H1 (cell line): ENCODE measurements at regions not wholly inside any gene's neighbourhood (a gene's known extent, or its start where the extent isn't known, plus 50 kb on each side); places are given as distances from the start of the nearest gene placed in this dataset.
A peak's percentile ranks its signal among the peaks of the same experiment; 100 is the strongest.

Experiments used
- CTCF ChIA-PET: fragments of 300-600 bp; sonication (Branson Sonifier 250); formaldehyde crosslinking; loops from one replicate; lab custom pipeline; 2021; ENCODE audit not compliant: partially characterized antibody; lab: Charles Lee
- POLR2A ChIA-PET: fragments of 300-600 bp; sonication (Branson Sonifier 250); formaldehyde crosslinking; loops from one replicate; lab custom pipeline; 2021; ENCODE audit warnings: inconsistent platforms; ENCODE audit not compliant: partially characterized antibody; lab: Charles Lee
- DNase-seq, 2 experiments: peaks; one replicate each; pipeline versions ENCODE4 v3.0.0 to v3.0.0-alpha.2; 2010 to 2022; ENCODE audit warnings: low spot score in 2 of 2, low read depth in 1 of 2, mixed read lengths in 1 of 2
- FAIRE-seq: peaks from 2 replicates; lab custom pipeline; 2011; peaks lifted over from hg19 to GRCh38; lab: Jason Lieb, UNC
- H2AFZ ChIP-seq: 2 replicates; pipeline ENCODE4 v1.8.1; 2012; ENCODE audit warnings: low read length, inconsistent platforms
- H2AK5ac ChIP-seq: 2 replicates; pipeline ENCODE4 v1.6.1; 2013; ENCODE audit warnings: low read depth, low read length
- H2BK120ac ChIP-seq: replicated peaks from 2 replicates; pipeline ENCODE3; 2013; ENCODE audit warnings: low read depth, low read length, inconsistent platforms
- H2BK12ac ChIP-seq: 2 replicates; pipeline ENCODE4 v1.6.1; 2013; ENCODE audit warnings: low read depth, low read length
- H2BK15ac ChIP-seq: 2 replicates; pipeline ENCODE4 v1.6.1; 2013; ENCODE audit warnings: low read length
- H2BK20ac ChIP-seq: 2 replicates; pipeline ENCODE4 v1.6.1; 2013; ENCODE audit warnings: low read length
- H2BK5ac ChIP-seq: 2 replicates; pipeline ENCODE4 v1.6.1; 2013; ENCODE audit warnings: low read depth, low read length
- H3K14ac ChIP-seq: 2 replicates; pipeline ENCODE4 v1.6.1; 2013; ENCODE audit warnings: inconsistent platforms; ENCODE audit not compliant: insufficient read length
- H3K18ac ChIP-seq: 2 replicates; pipeline ENCODE4 v1.6.1; 2013; ENCODE audit warnings: low read length; ENCODE audit errors: extremely low read depth
- H3K23ac ChIP-seq: 2 replicates; pipeline ENCODE4 v1.6.1; 2013; ENCODE audit warnings: inconsistent platforms; ENCODE audit not compliant: insufficient read length
- H3K23me2 ChIP-seq: 2 replicates; pipeline ENCODE4 v1.6.1; 2013; ENCODE audit warnings: low read depth, low read length
- H3K27ac ChIP-seq: 2 replicates; pipeline ENCODE4 v1.6.1; 2011; ENCODE audit warnings: low read depth, low read length, inconsistent platforms
- H3K27me3 ChIP-seq, 4 experiments: replicated peaks in 1 of 4; 1 replicate in 1 of 4; 2 replicates in 3 of 4; pipeline versions ENCODE4 v1.6.1 to v1.8.1; 2011 to 2013; ENCODE audit warnings: low read length in 3 of 4, mild to moderate bottlenecking in 3 of 4, inconsistent platforms in 2 of 4, mixed read lengths in 2 of 4, moderate library complexity in 1 of 4; ENCODE audit not compliant: control insufficient read depth in 3 of 4, insufficient read depth in 3 of 4; ENCODE audit errors: extremely low read depth in 1 of 4
- H3K36me3 ChIP-seq, 4 experiments: 2 replicates each; pipeline versions ENCODE4 v1.6.1 to v1.8.1; 2011 to 2013; ENCODE audit warnings: mild to moderate bottlenecking in 4 of 4, low read length in 3 of 4, moderate library complexity in 2 of 4, control low read depth in 1 of 4, inconsistent platforms in 1 of 4; ENCODE audit not compliant: insufficient read depth in 4 of 4, control insufficient read depth in 2 of 4
- H3K4ac ChIP-seq: replicated peaks from 2 replicates; pipeline ENCODE3; 2013; ENCODE audit warnings: low read length, low read depth, mixed read lengths, inconsistent platforms; ENCODE audit not compliant: insufficient read length
- H3K4me1 ChIP-seq, 4 experiments: replicated peaks in 1 of 4; 1 replicate in 1 of 4; 2 replicates in 3 of 4; pipeline versions ENCODE4 v1.6.1 to v1.8.1; 2011 to 2013; ENCODE audit warnings: low read length in 3 of 4, inconsistent platforms in 2 of 4, mixed read lengths in 1 of 4; ENCODE audit not compliant: insufficient read depth in 4 of 4, control insufficient read depth in 3 of 4
- H3K4me2 ChIP-seq, 2 experiments: 2 replicates each; pipeline versions ENCODE4 v1.6.1 to v1.8.1; 2011 to 2013; ENCODE audit warnings: low read depth in 2 of 2, low read length in 2 of 2, control low read depth in 1 of 2, inconsistent platforms in 1 of 2, mild to moderate bottlenecking in 1 of 2; ENCODE audit not compliant: insufficient read depth in 1 of 2
- H3K4me3 ChIP-seq, 4 experiments: fragments of 200-600, 300-600 bp in 1 of 4; sonication (generic), shearing (Covaris generic), sonication (Bioruptor Twin) in 1 of 4; 2 replicates each; pipeline versions ENCODE4 v1.5.1 to v1.8.1; 2011 to 2016; ENCODE audit warnings: low read length in 4 of 4, low read depth in 3 of 4, control low read depth in 2 of 4, inconsistent platforms in 2 of 4, mild to moderate bottlenecking in 2 of 4, mixed read lengths in 1 of 4, moderate library complexity in 1 of 4; ENCODE audit not compliant: insufficient read depth in 2 of 4; ENCODE audit errors: extremely low read depth in 1 of 4
- H3K56ac ChIP-seq: replicated peaks from 2 replicates; pipeline ENCODE3; 2013; ENCODE audit warnings: low read depth, mild to moderate bottlenecking, mixed read lengths, low read length, inconsistent platforms; ENCODE audit not compliant: insufficient read length
- H3K79me1 ChIP-seq: 2 replicates; pipeline ENCODE4 v1.6.1; 2013; ENCODE audit warnings: low read depth, low read length, control low read depth
- H3K79me2 ChIP-seq, 2 experiments: 2 replicates each; pipeline versions ENCODE4 v1.6.1 to v1.8.1; 2012 to 2013; ENCODE audit warnings: low read length in 2 of 2, mild to moderate bottlenecking in 2 of 2, inconsistent platforms in 1 of 2; ENCODE audit not compliant: insufficient read depth in 2 of 2, control insufficient read depth in 1 of 2
- H3K9ac ChIP-seq, 4 experiments: replicated peaks in 1 of 4; 1 replicate in 1 of 4; 2 replicates in 3 of 4; pipeline versions ENCODE4 v1.6.1 to v1.8.1; 2011 to 2013; ENCODE audit warnings: low read depth in 3 of 4, low read length in 3 of 4, control low read depth in 2 of 4, mild to moderate bottlenecking in 2 of 4, moderate library complexity in 2 of 4, inconsistent platforms in 1 of 4; ENCODE audit errors: extremely low read depth in 1 of 4
- H3K9me3 ChIP-seq, 2 experiments: 2 replicates each; pipeline versions ENCODE4 v1.6.1 to v1.8.1; 2012 to 2013; ENCODE audit warnings: mild to moderate bottlenecking in 2 of 2, moderate library complexity in 2 of 2, control low read depth in 1 of 2, inconsistent platforms in 1 of 2, low read depth in 1 of 2, low read length in 1 of 2, mixed read lengths in 1 of 2; ENCODE audit not compliant: insufficient read depth in 2 of 2
- H4K20me1 ChIP-seq, 2 experiments: replicated peaks in 1 of 2; 2 replicates each; pipeline versions ENCODE3 to v1.8.1; 2011 to 2013; ENCODE audit warnings: inconsistent platforms in 2 of 2, low read length in 2 of 2, mild to moderate bottlenecking in 1 of 2; ENCODE audit not compliant: insufficient read depth in 2 of 2, control insufficient read depth in 1 of 2
- H4K5ac ChIP-seq: 2 replicates; pipeline ENCODE4 v1.6.1; 2013; ENCODE audit warnings: low read length, low read depth, mixed read lengths, inconsistent platforms; ENCODE audit not compliant: insufficient read length
- H4K8ac ChIP-seq: 2 replicates; pipeline ENCODE4 v1.8.0; 2013; ENCODE audit warnings: mild to moderate bottlenecking, moderate library complexity, low read length, inconsistent platforms; ENCODE audit not compliant: insufficient read depth; ENCODE audit errors: extremely low read depth
- H4K91ac ChIP-seq: replicated peaks from 2 replicates; pipeline ENCODE3; 2013; ENCODE audit warnings: low read length, mixed read lengths, inconsistent platforms; ENCODE audit not compliant: insufficient read length
- BACH1 ChIP-seq: IDR thresholded peaks from 2 replicates; pipeline ENCODE4 v1.6.1; 2012; ENCODE audit warnings: low read length, improper control_type of control experiment
- BCL11A ChIP-seq, 2 experiments: IDR thresholded peaks; one replicate each; pipeline ENCODE4 v1.6.1; 2011; ENCODE audit warnings: low read depth in 2 of 2, low read length in 2 of 2, mild to moderate bottlenecking in 2 of 2
- CHD2 ChIP-seq: IDR thresholded peaks from 2 replicates; pipeline ENCODE4 v1.6.1; 2012; ENCODE audit warnings: low read length, improper control_type of control experiment
- CREB1 ChIP-seq: IDR thresholded peaks from 2 replicates; pipeline ENCODE4 v1.6.1; 2012; ENCODE audit warnings: inconsistent platforms
- E2F6 ChIP-seq: IDR thresholded peaks from 2 replicates; pipeline ENCODE4 v1.6.1; 2012; ENCODE audit warnings: inconsistent platforms
- EZH2 ChIP-seq: fragments of 200-600 bp; sonication (generic); IDR thresholded peaks from 2 replicates; pipeline ENCODE4 v1.7.1; 2012; ENCODE audit warnings: low read depth, mild to moderate bottlenecking, moderate library complexity, low read length, inconsistent platforms; ENCODE audit not compliant: severe bottlenecking
- KDM5A ChIP-seq: fragments of 200-600 bp; IDR thresholded peaks from 2 replicates; pipeline ENCODE4 v1.7.1; 2012; ENCODE audit warnings: mild to moderate bottlenecking, low read length, inconsistent platforms, mixed read lengths
- POLR2AphosphoS5 ChIP-seq: IDR thresholded peaks from 2 replicates; pipeline ENCODE4 v1.6.1; 2011; ENCODE audit warnings: low read depth, low read length
- RBBP5 ChIP-seq: IDR thresholded peaks from 2 replicates; pipeline ENCODE4 v1.7.1; 2012; ENCODE audit warnings: low read depth, mild to moderate bottlenecking, inconsistent platforms, low read length, moderate library complexity, borderline replicate concordance
- RNF2 ChIP-seq: fragments of 200-900, 300-1000 bp; sonication (generic); IDR thresholded peaks from 2 replicates; pipeline ENCODE4 v1.7.1; 2016; ENCODE audit warnings: borderline replicate concordance, low read depth, mild to moderate bottlenecking, antibody characterized with exemption, low read length; ENCODE audit not compliant: poor library complexity, severe bottlenecking; ENCODE audit errors: missing control alignments
- SIN3A ChIP-seq, 2 experiments: IDR thresholded peaks in 1 of 2; conservative IDR thresholded peaks in 1 of 2; 2 replicates each; pipeline ENCODE4 v1.6.1; 2011 to 2012; ENCODE audit warnings: low read length in 2 of 2, improper control_type of control experiment in 1 of 2, low read depth in 1 of 2, mild to moderate bottlenecking in 1 of 2
- SUZ12 ChIP-seq: fragments of 200-600 bp; sonication (generic); IDR thresholded peaks from 2 replicates; pipeline ENCODE4 v1.6.1; 2012; ENCODE audit warnings: mild to moderate bottlenecking, inconsistent platforms, low read length, moderate library complexity, mixed read lengths
- TAF1 ChIP-seq: IDR thresholded peaks from 2 replicates; pipeline ENCODE4 v1.6.1; 2011; ENCODE audit warnings: mild to moderate bottlenecking, low read depth, low read length
- TEAD4 ChIP-seq: IDR thresholded peaks from 2 replicates; pipeline ENCODE4 v1.6.1; 2012; ENCODE audit warnings: low read depth, low read length, inconsistent platforms, mixed read lengths
- WGBS, 2 experiments: shearing (Covaris generic) in 1 of 2; methylation state at CpG; one replicate each; pipeline versions ENCODE4 v1.1.6 to v1.1.7; 2013 to 2015; ENCODE audit warnings: low lambda C conversion rate in 2 of 2, mixed read lengths in 2 of 2, inconsistent platforms in 1 of 2, low coverage in 1 of 2, missing lambda C conversion rate in 1 of 2; ENCODE audit not compliant: insufficient replicate concordance in 2 of 2, insufficient coverage in 1 of 2, insufficient read length in 1 of 2; ENCODE audit errors: extremely low coverage in 1 of 2, missing lambda C conversion rate in 1 of 2; 5-methylcytosine and 5-hydroxymethylcytosine counted together

- no peaks in the 10 kb centered on the region for H4K20me1 ChIP-seq
- no peaks in the 10 kb centered on the region for H3K9me3 ChIP-seq
- H3K27me3 ChIP-seq, result no peaks in the 10 kb centered on the region
- no peak overlapping the region for H4K8ac ChIP-seq
- DNase-seq, result no peak
- no peak overlapping the region for H3K56ac ChIP-seq
- WGBS, 2 experiments, result 85% methylated on average over 5 of the region's 5 CpGs; no CpG with 5 or more reads in 1 of the 2 experiments
- no peaks in the 10 kb centered on the region for H3K36me3 ChIP-seq
- CTCF ChIA-PET, result interaction anchor here (0.9 to 1.9 kb wide), 4 partner anchors 9 to 220 kb away, joined by 3 to 8 read pairs (median 5); partner anchors contain the start of gene TMEM200A
- H3K18ac ChIP-seq, result no peak overlapping the region
- no peaks in the 10 kb centered on the region for H3K79me2 ChIP-seq
- H3K4me1 ChIP-seq, result peaks cover 0 to 4% (median 3%) of the 10 kb centered on the region in 4 experiments; a peak in 5 of 7 replicates
- H4K5ac ChIP-seq, result no peak overlapping the region
- no peak overlapping the region for H2AK5ac ChIP-seq
- FAIRE-seq, result no peak
- no peak overlapping the region for H2BK120ac ChIP-seq
- no peak overlapping the region for H3K9ac ChIP-seq
- no peak overlapping the region for H3K27ac ChIP-seq
- no peak overlapping the region for H2BK5ac ChIP-seq
- no peak overlapping the region for H3K4ac ChIP-seq
- no peak overlapping the region for H4K91ac ChIP-seq
- POLR2A ChIA-PET, result no interaction called here
- H3K4me3 ChIP-seq, result no peak overlapping the region
- H3K23ac ChIP-seq, result no peak overlapping the region
- H3K79me1 ChIP-seq, result no peaks in the 10 kb centered on the region
- no peaks in the 10 kb centered on the region for H3K23me2 ChIP-seq
- no peak overlapping the region for H2BK12ac ChIP-seq
- peak overlapping the region; percentile 61; the same call in 1 of the 2 replicates for H2AFZ ChIP-seq
- no peak overlapping the region for H3K4me2 ChIP-seq
- H3K14ac ChIP-seq, result no peak overlapping the region
- H2BK20ac ChIP-seq, result no peak overlapping the region
- H2BK15ac ChIP-seq, result no peak overlapping the region
- TF ChIP-seq TEAD4 (no peak), BACH1 (no peak), CREB1 (no peak), SUZ12 (no peak), POLR2AphosphoS5 (no peak), EZH2 (no peak), TAF1 (no peak), E2F6 (no peak), CHD2 (no peak), BCL11A (IDR thresholded peaks at IDR 0.05; ENCODE audit: low read depth in 2 of 2, low read length in 2 of 2) (no peak), RNF2 (no peak), SIN3A (conservative IDR thresholded peaks at IDR 0.05 in 1 of 2, IDR thresholded peaks at IDR 0.05 in 1 of 2; ENCODE audit: low read depth in 1 of 2, low read length in 2 of 2) (no peak), KDM5A (no peak), RBBP5 (no peak)
These were observed 219.8 kb downstream of the TMEM200A start for GRCh38 chr6:130585587-130585986.
